ENCODE measurements at regions not wholly inside any gene's neighbourhood (a gene's known extent, or its start where the extent isn't known, plus 50 kb on each side); places are given as distances from the start of the nearest gene placed in this dataset.

DNA sequence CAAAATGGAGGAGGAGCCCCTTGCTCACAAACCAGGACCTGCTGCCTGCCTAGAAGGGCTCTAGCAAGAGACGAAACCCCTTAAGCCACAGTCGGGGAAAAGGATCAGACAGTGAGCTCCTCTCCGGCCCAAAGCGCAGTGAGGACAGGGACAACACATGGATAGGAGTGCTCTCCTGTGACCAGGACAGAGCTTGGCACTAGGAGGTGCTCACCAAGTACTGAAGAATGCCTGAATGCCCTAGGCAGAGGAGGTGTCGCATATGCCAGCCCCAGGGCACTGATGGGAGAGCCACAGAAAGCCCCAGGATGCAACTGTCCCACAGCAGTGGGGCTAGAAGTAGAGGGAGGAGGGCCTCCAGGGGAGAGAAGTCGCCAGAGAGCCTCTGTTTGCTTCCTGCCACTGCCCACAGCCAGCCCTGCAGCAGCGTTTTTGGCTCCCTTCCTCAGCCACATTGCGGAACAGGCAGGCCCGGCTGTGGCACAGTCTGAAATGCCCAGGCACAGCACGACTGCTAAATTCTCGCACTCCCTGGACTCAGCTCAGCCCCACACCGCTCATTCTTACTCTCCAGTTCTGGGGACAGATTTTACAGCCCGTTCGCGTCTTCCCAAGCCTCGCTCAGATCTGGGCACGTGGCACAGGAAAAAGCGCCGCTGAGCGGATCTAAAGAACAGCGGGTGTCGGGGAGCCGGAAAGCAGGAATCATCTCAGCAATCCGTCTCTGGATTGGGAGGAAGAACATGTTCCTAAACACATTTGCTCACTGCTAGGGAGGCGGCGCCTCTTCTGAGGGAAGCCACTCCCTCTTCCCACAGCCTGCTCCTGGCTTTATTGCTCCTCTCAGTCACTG is 98.7 kb upstream of the POU3F3 start:
- DNase-seq, result no peak
- Histone ChIP-seq H3K36me3 (no peaks in the 10 kb centered on the region), H3K4me1 (no peaks in the 10 kb centered on the region)

DNA sequence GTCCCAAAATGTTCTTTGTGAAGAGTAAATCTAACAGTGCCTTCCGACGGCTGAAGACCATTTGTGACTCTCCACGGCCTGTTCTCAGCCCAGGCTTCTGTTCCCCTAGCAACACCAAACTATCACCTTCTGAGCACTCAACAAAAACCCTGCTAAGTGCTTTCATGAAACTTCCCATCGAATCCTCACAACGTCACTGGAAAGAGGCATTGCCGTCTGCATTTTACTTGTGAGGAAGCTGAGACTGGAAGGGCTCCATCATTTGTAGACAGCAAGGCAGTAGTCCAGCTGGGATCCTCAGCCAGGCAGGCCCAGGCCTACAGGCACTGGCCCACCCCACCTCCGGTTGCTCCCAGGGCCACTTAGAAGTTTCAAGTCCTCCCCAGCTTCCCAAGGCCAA is 97.8 kb upstream of the POU3F3 start:
- no peak for TF ChIP-seq POLR2A (IDR thresholded peaks at IDR 0.05)
- TF ChIP-seq, protein P1, sequence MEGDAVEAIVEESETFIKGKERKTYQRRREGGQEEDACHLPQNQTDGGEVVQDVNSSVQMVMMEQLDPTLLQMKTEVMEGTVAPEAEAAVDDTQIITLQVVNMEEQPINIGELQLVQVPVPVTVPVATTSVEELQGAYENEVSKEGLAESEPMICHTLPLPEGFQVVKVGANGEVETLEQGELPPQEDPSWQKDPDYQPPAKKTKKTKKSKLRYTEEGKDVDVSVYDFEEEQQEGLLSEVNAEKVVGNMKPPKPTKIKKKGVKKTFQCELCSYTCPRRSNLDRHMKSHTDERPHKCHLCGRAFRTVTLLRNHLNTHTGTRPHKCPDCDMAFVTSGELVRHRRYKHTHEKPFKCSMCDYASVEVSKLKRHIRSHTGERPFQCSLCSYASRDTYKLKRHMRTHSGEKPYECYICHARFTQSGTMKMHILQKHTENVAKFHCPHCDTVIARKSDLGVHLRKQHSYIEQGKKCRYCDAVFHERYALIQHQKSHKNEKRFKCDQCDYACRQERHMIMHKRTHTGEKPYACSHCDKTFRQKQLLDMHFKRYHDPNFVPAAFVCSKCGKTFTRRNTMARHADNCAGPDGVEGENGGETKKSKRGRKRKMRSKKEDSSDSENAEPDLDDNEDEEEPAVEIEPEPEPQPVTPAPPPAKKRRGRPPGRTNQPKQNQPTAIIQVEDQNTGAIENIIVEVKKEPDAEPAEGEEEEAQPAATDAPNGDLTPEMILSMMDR (IDR thresholded peaks at IDR 0.05), result no peak
- Histone ChIP-seq H3K4me1 (no peaks in the 10 kb centered on the region), H3K36me3 (no peaks in the 10 kb centered on the region), H3K4me3 (no peak overlapping the region), H3K9me3 (no peaks in the 10 kb centered on the region), H3K27ac (no peak overlapping the region), H3K27me3 (no peaks in the 10 kb centered on the region)
- no peak for DNase-seq

More for the DNA sequence above, 98.7 kb upstream of the POU3F3 start:
- Histone ChIP-seq H3K9me3 (no peaks in the 10 kb centered on the region), H3K27ac (no peak overlapping the region), H3K27me3 (no peaks in the 10 kb centered on the region), H3K4me3 (no peak overlapping the region)
- TF ChIP-seq, protein P1 (IDR thresholded peaks at IDR 0.05), result no peak
- TF ChIP-seq POLR2A (IDR thresholded peaks at IDR 0.05), result no peak

DNA sequence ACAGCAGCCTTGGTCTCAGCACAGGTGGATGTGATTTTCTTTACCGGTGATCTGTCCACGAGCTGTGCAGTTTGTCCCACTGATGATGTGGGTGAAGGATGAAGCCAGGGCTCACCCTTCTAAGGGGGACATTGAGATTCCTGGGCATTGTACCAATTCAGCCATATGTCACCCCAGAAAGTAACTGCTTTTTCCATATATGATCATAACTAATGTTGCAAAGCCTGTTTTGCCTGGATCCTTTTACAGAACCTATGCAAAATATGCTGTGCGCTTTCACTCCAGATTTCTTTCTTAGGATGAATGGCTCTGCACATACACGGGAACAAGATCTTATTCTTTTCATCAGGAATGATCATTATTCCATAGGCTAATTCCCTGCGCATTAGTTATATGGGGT is 96.9 kb upstream of the POU3F3 start:
- DNase-seq, result no peak
- Histone ChIP-seq H3K4me3 (no peak overlapping the region), H3K4me1 (no peaks in the 10 kb centered on the region), H3K27me3 (no peaks in the 10 kb centered on the region), H3K27ac (no peak overlapping the region), H3K9me3 (no peaks in the 10 kb centered on the region), H3K36me3 (no peaks in the 10 kb centered on the region)
- TF ChIP-seq, protein P1 (IDR thresholded peaks at IDR 0.05), result no peak
- TF ChIP-seq POLR2A (IDR thresholded peaks at IDR 0.05), result no peak

DNA sequence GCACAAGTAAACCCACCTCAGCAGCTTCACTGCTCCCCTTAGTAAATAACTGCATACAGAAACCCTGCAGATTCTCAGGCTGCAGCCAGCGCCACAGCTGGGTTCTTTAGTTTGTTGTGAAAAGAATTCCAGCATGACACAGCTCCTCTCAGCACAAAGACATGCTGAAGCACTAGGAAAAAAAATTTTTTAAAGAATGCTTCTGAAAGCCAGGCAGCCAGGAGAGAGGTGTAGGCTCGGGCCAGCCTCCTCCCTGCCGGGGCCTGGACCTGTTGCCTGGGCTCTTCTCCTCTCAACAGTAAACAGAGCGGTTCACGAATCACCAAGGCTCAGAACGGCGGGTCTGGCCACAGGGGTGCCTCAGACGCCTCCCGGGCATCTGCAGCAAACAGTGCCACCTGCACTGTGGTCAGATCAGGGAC is 95.7 kb upstream of the POU3F3 start:
- Histone ChIP-seq H3K27ac (no peak overlapping the region), H3K9me3 (no peaks in the 10 kb centered on the region), H3K4me3 (no peak overlapping the region), H3K27me3 (no peaks in the 10 kb centered on the region), H3K4me1 (no peaks in the 10 kb centered on the region), H3K36me3 (no peaks in the 10 kb centered on the region)
- TF ChIP-seq, protein P1 (IDR thresholded peaks at IDR 0.05), result no peak
- TF ChIP-seq POLR2A (IDR thresholded peaks at IDR 0.05), result no peak
- no peak for DNase-seq

DNA sequence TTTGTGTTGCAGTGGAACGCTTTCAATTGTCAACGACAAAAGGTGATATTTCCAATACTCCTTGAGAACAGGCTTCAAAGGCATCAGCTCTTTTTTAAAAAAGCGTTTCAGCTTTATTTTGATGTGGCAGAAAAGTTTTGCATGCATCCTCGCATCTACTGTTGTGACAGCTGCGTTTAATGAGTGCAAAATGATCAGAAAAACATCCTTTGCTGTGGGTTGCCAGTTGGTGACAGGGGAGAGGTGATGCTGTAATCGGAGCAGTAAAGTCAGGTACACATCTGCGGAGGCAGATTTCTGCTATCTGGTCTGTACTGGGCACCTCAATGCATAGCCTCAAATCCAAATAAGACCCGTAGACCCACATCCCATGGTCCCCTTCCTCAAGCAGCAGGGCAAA is 91.9 kb upstream of the POU3F3 start:
- H3K27ac ChIP-seq, result no peak overlapping the region
- TF ChIP-seq, protein P1 (IDR thresholded peaks at IDR 0.05), result no peak
- no peak for TF ChIP-seq POLR2A (IDR thresholded peaks at IDR 0.05)
- H3K27me3 ChIP-seq, result no peaks in the 10 kb centered on the region
- H3K4me1 ChIP-seq, result no peaks in the 10 kb centered on the region
- DNase-seq, result no peak
- H3K36me3 ChIP-seq, result no peaks in the 10 kb centered on the region
- no peaks in the 10 kb centered on the region for H3K9me3 ChIP-seq
- H3K4me3 ChIP-seq, result no peak overlapping the region

Measured in Peyer's patch (tissue), 4 donors.